ENCODE measurements at regions not wholly inside any gene's neighbourhood (a gene's known extent, or its start where the extent isn't known, plus 50 kb on each side); places are given as distances from the start of the nearest gene placed in this dataset.

- no peak for DNase-seq (ENCODE audit: low spot score)
Measured at GRCh38 chr4:23348789-23349498, 540.9 kb downstream of the PPARGC1A start.

GRCh38 chr4:23337292-23337691, 552.6 kb downstream of the PPARGC1A start:
- DNase-seq (ENCODE audit: low spot score) = peak; percentile 45

- peak; percentile 93 for DNase-seq (ENCODE audit: low spot score)
Measured at GRCh38 chr4:23333946-23334878, 555.6 kb downstream of the PPARGC1A start.

GRCh38 chr4:23333556-23333945, 556.3 kb downstream of the PPARGC1A start:
- DNase-seq (ENCODE audit: low spot score) = peak; percentile 86

DNA sequence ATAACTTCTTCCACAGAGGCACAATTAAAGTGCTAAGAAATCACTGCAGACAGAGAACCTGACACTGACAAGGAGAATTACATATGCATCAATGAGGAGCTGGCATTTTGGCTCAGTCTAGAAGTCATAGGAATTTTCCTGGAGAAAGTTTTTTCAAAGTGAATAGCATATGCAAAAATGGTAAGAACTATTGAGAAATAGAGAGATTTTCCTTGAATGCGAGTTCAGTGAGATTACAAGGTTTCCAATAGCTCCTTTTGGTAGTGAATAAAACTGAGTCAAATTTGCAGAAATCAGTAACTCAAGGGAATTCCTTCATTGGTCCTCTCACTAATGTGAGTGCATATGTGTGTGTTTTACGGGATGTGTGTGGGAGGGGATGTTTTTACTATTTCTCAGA, 557.5 kb downstream of the PPARGC1A start:
- DNase-seq (ENCODE audit: low spot score) = peak; percentile 40

DNA sequence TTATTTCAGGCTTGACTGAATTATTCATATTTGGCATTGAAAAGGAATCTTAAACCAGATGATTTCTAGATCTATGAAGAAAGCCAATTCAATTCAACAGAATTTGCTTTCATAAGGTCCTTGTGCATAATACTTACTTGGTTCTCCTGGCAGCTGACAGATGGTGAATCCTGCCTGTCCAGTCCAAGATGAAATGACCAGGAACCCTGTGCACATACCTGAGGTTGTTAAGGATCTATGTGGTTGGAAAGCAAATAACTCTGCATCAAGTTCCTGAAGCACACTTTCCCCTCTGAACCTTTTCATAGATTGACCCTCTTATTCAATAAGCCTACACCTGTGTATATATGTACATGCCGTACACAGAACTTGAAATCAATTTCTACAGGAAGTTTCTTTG, 562.7 kb downstream of the PPARGC1A start:
- DNase-seq (ENCODE audit: low spot score) = peak; percentile 30

- peak; percentile 96 for DNase-seq (ENCODE audit: low spot score)
Measured at GRCh38 chr4:23324021-23324690, 565.7 kb downstream of the PPARGC1A start.

DNA sequence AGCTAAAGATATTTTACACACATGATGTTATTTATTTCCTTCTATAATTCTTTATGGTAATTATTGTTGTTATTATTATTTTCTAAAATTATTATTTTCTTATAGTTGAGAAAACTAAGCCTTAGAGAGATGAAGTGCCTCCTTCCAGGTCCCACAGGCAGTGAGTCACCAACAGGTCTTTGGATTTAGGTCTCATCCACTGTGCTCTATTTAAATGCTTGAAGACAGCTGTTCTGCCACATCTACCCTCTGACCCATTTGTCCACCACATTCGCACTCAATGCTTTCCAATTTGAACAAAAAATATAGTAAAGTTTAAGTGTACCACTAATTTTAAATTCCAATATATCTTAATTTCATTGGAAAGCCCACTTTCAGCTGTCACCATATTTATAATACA, 566.4 kb downstream of the PPARGC1A start:
- DNase-seq (ENCODE audit: low spot score) = no peak

GRCh38 chr4:23322732-23323131, 567.1 kb downstream of the PPARGC1A start:
- no peak for DNase-seq (ENCODE audit: low spot score)

- DNase-seq (ENCODE audit: low spot score) = no peak
Measured at GRCh38 chr4:23320931-23321587, 568.8 kb downstream of the PPARGC1A start.

- no peak for DNase-seq (ENCODE audit: low spot score)
Measured at GRCh38 chr4:23312686-23313085, 577.2 kb downstream of the PPARGC1A start.

DNA sequence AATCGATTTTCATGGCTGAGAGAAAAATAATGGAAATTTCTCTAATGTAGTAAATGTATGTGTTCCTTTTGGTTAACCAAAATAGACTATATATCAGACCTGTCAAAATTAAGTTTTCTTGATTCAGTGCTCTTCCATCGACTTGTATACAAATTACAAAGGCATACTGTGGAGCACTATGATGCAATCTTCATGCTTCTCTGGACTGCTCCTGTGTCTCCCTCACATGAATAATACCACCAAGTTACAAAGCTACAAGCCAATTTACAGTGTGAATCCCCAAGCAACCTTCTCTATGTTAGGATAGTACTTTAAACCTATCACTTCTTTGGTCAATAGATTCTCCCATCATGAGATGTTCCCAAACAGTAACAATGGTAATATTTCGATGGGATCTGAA, 577.9 kb downstream of the PPARGC1A start:
- DNase-seq (ENCODE audit: low spot score) = no peak

- DNase-seq (ENCODE audit: low spot score) = peak; percentile 54
Measured at GRCh38 chr4:23305026-23305425, 584.8 kb downstream of the PPARGC1A start.

DNA sequence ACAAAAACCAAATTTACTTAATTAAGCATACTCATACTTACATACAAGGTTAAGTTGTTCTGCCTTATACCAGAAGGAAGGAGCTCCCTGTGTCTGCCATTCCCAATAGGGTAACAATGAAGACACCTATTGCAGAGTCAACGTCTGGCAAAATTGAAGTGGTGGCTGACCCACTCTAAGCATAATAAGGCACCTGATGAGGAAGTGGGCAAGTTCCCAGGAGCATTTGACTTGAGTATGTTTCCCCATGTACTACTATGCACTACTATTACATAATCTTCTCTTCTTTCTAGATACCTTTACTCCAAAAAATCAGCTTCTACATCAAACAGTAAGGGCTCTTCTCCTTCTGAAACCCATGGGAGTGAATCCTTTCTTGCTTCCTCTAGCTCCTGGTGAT, 591.5 kb downstream of the PPARGC1A start:
- no peak for DNase-seq (ENCODE audit: low spot score)

DNA sequence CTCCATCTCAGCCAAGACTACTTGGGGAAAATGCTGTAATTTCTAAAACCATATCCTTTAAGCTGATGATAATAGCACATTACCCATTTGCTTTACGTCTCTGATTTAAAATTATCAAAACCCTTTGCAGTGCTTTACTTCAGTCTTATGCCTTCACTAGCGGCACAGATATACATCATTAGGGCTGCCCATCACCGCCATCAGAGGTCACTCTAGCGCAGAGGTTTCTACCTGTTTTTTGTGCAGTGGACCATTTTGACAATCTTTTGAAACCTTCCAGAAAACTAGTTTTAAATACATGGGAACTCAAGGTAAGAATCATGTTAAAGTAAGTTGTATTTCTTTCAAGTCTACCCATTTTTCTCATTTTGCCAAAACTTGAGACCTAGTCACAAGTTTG, 592.5 kb downstream of the PPARGC1A start:
- no peak for DNase-seq (ENCODE audit: low spot score)

DNA sequence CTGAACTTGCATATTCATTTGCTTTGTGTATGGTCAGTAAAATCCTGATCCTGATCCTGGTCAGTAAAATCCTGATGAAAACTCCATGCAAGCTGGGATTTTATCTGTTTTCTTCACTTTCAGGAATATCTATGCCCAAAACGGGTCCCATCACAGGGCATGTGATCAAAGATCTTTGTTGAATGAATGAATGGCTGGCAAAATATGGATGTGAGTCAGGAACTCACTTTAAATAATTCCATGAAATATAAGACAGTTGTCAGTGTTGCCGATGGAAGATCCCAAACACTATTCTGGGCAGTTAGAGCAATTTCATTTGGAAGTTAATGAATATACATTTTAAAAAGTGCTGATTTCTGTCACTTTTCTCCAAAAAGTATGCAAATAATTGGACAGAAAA, 598.4 kb downstream of the GBA3 start:
- no peak for DNase-seq (ENCODE audit: low spot score)

DNA sequence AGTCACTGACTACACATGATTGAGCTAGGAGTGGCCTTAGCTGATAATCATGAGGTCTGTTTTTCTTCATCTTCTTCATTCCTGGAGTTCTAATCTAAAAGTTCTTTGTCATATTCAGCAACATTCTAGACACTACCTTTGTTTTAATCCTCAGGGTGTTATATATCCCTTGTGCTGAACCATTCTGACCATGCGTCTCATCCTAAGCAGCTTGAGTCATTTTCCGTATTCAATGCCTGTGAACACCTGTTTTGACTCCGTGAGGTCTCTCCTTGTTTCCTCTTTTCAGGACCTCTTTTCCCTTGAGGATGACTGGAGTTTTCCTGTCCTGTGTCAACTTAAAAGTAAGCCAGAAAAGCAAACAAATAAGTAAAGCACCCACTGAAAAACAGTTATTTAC, 597.9 kb downstream of the GBA3 start:
- peak; percentile 73 for DNase-seq (ENCODE audit: low spot score)

- no peak for DNase-seq (ENCODE audit: low spot score)
Measured at GRCh38 chr4:23279377-23279986, 586.7 kb downstream of the GBA3 start.

DNA sequence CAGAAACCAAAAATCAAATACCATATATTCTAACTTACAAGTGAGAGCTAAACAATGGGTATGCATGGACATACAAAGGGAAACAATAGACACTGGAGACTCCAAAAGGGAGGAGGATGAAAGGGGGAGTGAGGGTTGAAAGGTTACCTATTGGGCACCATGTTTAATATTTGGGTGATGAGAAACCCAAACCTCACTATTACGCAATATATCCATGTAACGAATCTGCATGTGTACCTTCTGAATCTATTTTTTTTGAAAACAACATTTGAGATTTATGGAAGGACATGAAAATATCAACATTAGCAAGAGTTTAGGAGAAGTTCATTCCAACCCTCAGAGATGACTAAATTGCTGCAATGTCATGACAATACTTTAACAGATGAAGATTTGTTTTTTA, 586.1 kb downstream of the GBA3 start:
- DNase-seq (ENCODE audit: low spot score) = no peak

DNA sequence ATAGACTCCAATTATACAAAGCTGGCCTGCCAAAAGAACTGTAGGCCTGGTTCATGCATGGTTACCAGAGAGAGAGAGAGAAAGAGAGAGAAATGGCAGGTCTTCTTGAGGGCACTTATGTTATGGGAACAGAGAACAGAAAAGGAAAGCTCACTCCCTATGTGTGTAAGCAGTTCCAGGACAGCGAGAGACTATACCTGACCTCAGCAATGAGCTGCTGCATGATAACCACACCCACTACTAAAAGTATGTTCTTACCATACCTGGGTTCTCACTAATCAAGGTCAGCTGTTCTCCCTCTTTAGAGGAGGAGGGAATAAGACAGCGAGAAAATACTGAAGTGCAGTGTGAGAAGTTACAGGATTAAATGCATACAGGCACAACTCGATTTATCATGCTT, 583.3 kb downstream of the GBA3 start:
- DNase-seq (ENCODE audit: low spot score) = no peak

DNA sequence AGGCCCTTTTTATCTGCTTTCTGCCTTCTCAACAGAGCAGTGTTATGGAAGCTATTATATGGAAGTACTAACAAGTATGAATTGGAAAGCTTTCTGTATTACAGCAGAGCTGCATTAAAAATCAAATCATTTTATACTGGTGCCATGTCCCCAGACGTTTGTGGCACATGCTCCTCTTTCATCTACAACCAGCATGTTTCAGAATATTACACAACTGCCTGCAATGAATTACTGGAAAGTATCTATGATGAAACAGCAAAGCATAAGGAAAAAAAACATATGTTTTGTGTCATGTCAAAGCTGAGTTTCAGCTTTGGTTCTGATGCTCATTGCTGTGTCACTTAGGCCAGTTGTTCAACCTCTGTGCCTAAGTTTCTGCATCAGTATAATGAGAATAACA, 576.8 kb downstream of the GBA3 start:
- no peak for DNase-seq (ENCODE audit: low spot score)
